ENCODE measurements at regions not wholly inside any gene's neighbourhood (a gene's known extent, or its start where the extent isn't known, plus 50 kb on each side); places are given as distances from the start of the nearest gene placed in this dataset.

DNA sequence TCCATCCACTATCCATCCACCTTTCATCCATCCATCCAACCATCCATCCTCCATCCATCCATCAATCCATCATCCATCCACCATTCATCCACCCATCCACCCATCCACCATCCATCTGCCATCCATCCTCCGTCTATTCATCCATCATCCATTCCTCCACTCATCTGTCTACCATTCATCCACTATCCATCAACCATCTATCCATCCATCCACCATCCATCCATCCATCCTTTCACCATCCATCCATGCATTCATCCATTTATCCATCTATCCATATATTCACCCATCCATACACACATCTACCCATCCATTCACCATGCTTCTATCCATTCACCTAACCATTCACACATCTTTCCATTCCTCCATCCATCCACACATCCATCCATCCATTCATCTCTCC lies 207.0 kb upstream of the CDH4 start:
- intact Hi-C loops (cut with micrococcal nuclease; ENCODE audit: unreplicated experiment) (no loop called here), in situ Hi-C loops (cut with HindIII; ENCODE audit: low pct_unique_long_range_greater_than_20kb, low sequenced_read_pairs) (no loop called here)
- Histone ChIP-seq H3K4me3 (ENCODE audit: low read depth in 2 of 2, low read length in 2 of 2) (no peak overlapping the region), H3K36me3 (ENCODE audit: control insufficient read depth, insufficient read depth, low read length) (no peaks in the 10 kb centered on the region), H3K9me3 (ENCODE audit: control insufficient read depth, insufficient read depth, low read depth, low read length) (no peaks in the 10 kb centered on the region), H3K27me3 (ENCODE audit: control insufficient read depth, insufficient read depth, low read length) (no peaks in the 10 kb centered on the region), H3K27ac (ENCODE audit: low read length) (no peak overlapping the region), H3K4me1 (ENCODE audit: control insufficient read depth, insufficient read depth, low read length) (no peaks in the 10 kb centered on the region)
- ChIA-PET POLR2A (no interaction called here), CTCF (no interaction called here)
- DNase-seq (ENCODE audit: low read depth, low spot score) (no peak), ATAC-seq (no peak)
- no TSS peak for BruUV-seq (replicated peaks)
- TF ChIP-seq TCF7L2 (IDR thresholded peaks at IDR 0.05; ENCODE audit: low read depth, low read length) (no peak), POLR2AphosphoS5 (IDR thresholded peaks at IDR 0.05; ENCODE audit: low read depth, low read length) (no peak), SIN3A (IDR thresholded peaks at IDR 0.05; ENCODE audit: borderline replicate concordance, insufficient read depth, low read depth, low read length) (no peak)
- TF ChIP-seq, protein P1, sequence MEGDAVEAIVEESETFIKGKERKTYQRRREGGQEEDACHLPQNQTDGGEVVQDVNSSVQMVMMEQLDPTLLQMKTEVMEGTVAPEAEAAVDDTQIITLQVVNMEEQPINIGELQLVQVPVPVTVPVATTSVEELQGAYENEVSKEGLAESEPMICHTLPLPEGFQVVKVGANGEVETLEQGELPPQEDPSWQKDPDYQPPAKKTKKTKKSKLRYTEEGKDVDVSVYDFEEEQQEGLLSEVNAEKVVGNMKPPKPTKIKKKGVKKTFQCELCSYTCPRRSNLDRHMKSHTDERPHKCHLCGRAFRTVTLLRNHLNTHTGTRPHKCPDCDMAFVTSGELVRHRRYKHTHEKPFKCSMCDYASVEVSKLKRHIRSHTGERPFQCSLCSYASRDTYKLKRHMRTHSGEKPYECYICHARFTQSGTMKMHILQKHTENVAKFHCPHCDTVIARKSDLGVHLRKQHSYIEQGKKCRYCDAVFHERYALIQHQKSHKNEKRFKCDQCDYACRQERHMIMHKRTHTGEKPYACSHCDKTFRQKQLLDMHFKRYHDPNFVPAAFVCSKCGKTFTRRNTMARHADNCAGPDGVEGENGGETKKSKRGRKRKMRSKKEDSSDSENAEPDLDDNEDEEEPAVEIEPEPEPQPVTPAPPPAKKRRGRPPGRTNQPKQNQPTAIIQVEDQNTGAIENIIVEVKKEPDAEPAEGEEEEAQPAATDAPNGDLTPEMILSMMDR (IDR thresholded peaks at IDR 0.05) = no peak
- TF ChIP-seq, protein P2, sequence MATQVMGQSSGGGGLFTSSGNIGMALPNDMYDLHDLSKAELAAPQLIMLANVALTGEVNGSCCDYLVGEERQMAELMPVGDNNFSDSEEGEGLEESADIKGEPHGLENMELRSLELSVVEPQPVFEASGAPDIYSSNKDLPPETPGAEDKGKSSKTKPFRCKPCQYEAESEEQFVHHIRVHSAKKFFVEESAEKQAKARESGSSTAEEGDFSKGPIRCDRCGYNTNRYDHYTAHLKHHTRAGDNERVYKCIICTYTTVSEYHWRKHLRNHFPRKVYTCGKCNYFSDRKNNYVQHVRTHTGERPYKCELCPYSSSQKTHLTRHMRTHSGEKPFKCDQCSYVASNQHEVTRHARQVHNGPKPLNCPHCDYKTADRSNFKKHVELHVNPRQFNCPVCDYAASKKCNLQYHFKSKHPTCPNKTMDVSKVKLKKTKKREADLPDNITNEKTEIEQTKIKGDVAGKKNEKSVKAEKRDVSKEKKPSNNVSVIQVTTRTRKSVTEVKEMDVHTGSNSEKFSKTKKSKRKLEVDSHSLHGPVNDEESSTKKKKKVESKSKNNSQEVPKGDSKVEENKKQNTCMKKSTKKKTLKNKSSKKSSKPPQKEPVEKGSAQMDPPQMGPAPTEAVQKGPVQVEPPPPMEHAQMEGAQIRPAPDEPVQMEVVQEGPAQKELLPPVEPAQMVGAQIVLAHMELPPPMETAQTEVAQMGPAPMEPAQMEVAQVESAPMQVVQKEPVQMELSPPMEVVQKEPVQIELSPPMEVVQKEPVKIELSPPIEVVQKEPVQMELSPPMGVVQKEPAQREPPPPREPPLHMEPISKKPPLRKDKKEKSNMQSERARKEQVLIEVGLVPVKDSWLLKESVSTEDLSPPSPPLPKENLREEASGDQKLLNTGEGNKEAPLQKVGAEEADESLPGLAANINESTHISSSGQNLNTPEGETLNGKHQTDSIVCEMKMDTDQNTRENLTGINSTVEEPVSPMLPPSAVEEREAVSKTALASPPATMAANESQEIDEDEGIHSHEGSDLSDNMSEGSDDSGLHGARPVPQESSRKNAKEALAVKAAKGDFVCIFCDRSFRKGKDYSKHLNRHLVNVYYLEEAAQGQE (IDR thresholded peaks at IDR 0.05; ENCODE audit: insufficient read depth in 1 of 2, low read depth in 2 of 2, low read length in 1 of 2) = no peak

DNA sequence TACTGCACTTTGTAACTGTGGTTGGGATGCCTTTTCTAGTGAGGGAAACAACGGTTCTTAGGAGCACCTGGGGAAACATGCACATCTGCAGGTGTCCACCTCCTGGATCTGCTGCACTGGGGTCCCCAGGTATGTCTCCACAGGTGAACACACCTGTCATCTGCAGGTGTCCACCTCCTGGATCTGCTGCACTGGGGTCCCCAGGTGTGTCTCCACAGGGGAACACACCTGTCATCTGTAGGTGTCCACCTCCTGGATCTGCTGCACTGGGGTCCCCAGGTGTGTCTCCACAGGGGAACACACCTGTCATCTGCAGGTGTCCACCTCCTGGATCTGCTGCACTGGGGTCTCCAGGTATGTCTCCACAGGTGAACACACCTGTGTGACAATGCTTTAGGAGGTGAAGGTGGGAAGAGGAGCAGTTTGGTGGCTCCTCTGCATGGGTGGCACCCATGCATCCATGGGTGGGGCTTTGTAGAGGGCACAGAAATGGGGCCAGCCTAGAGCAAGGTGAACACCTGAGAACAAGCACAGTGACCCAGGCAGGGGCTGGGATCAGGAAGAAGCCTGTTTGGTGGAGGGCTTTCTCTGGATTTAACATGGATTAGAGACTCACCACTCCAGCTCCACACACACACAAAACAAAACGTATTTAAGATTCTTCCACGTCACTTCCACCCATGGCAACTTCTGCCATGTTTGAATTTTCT lies 206.0 kb upstream of the CDH4 start:
- intact Hi-C loops (cut with micrococcal nuclease; ENCODE audit: unreplicated experiment) (no loop called here), in situ Hi-C loops (cut with HindIII; ENCODE audit: low pct_unique_long_range_greater_than_20kb, low sequenced_read_pairs) (no loop called here)
- CTCF ChIA-PET = no interaction called here
- no peak for TF ChIP-seq POLR2AphosphoS5 (IDR thresholded peaks at IDR 0.05; ENCODE audit: low read depth, low read length)
- no peak for TF ChIP-seq TCF7L2 (IDR thresholded peaks at IDR 0.05; ENCODE audit: low read depth, low read length)
- TF ChIP-seq SIN3A (IDR thresholded peaks at IDR 0.05; ENCODE audit: borderline replicate concordance, insufficient read depth, low read depth, low read length) = no peak
- TF ChIP-seq, protein P2 (IDR thresholded peaks at IDR 0.05; ENCODE audit: insufficient read depth in 1 of 2, low read depth in 2 of 2, low read length in 1 of 2) = no peak
- TF ChIP-seq, protein P1 (IDR thresholded peaks at IDR 0.05) = no peak
- no peaks in the 10 kb centered on the region for H3K36me3 ChIP-seq (ENCODE audit: control insufficient read depth, insufficient read depth, low read length)
- H3K4me3 ChIP-seq (ENCODE audit: low read depth in 2 of 2, low read length in 2 of 2) = no peak overlapping the region
- H3K27me3 ChIP-seq (ENCODE audit: control insufficient read depth, insufficient read depth, low read length) = no peaks in the 10 kb centered on the region
- H3K9me3 ChIP-seq (ENCODE audit: control insufficient read depth, insufficient read depth, low read depth, low read length) = no peaks in the 10 kb centered on the region
- DNase-seq (ENCODE audit: low read depth, low spot score) (no peak), ATAC-seq (no peak)
- no TSS peak for BruUV-seq (replicated peaks)
- no peaks in the 10 kb centered on the region for H3K4me1 ChIP-seq (ENCODE audit: control insufficient read depth, insufficient read depth, low read length)
- H3K27ac ChIP-seq (ENCODE audit: low read length) = no peak overlapping the region
- POLR2A ChIA-PET = no interaction called here

Data from Panc1 (cell line).